Upper lobe of left lung (tissue), 4 donors: ENCODE measurements at regions not wholly inside any gene's neighbourhood (a gene's known extent, or its start where the extent isn't known, plus 50 kb on each side); places are given as distances from the start of the nearest gene placed in this dataset.

Experiments used
- CTCF ChIP-seq, 6 experiments: fragments of 450-650 bp in 4 of 6; fragments of 200-600 bp in 2 of 6; sonication (generic) in 2 of 6; IDR thresholded peaks; one replicate each; pipeline ENCODE4 v1.5.1; 2016 to 2019; ENCODE audit warnings: antibody characterized with exemption in 6 of 6
- POLR2AphosphoS5 ChIP-seq, 2 donors: sonication (generic); formaldehyde crosslinking; IDR thresholded peaks; one replicate each; pipeline ENCODE4 v1.5.1; 2017; ENCODE audit warnings: antibody characterized with exemption in 2 of 2

GRCh38 chr13:44752164-44752563 is 176.0 kb upstream of the TSC22D1 start:
- TF ChIP-seq CTCF (IDR thresholded peaks at IDR 0.05): no peak
- TF ChIP-seq POLR2AphosphoS5 (IDR thresholded peaks at IDR 0.05): no peak
